ENCODE measurements at regions not wholly inside any gene's neighbourhood (a gene's known extent, or its start where the extent isn't known, plus 50 kb on each side); places are given as distances from the start of the nearest gene placed in this dataset.
"Not testable (repeated sequence)": the region's sequence is repeated elsewhere in the genome, so short reads cannot be mapped to it uniquely, and the experiment has no call there.

DNA sequence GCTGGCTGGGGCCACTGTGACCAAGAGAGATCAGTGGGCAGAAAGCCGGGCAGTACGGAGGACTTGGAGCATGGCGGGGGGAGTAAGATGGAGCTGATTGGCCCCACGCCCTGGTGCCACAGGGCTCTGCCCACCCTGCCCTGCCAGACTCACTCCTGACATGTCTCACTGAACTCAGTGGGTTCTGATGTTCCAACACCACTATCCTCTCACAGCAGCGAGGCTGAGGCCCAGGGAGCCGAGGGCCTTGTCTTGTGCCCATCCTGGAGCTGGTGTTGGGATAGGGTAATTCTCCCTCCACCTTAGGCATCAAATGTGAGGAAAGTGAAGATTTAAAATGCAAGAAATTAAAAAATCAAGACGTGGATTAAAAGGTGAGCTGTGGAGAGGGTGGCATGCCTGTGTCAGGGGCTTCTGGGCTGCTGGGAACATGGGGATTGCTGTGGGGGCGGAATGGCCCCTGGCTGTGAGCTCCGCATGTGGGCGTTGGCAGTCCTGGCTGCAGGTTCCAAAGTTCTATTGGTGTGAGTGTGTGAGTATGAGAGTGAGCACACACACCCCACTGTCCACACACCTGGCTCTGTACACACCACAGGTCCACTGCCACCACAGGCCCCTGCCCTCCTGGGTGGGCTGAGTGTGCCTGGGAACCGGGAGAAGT, 283.5 kb upstream of the HS6ST1 start:
- Histone ChIP-seq H3K9ac (ENCODE audit: low read length) (no peak overlapping the region), H3K4me1 (ENCODE audit: insufficient read depth, low read length) (no peaks in the 10 kb centered on the region), H3K9me3 (ENCODE audit: low read length) (no peaks in the 10 kb centered on the region), H3K4me3 (ENCODE audit: low read depth in 1 of 2, low read length in 2 of 2) (no peak overlapping the region), H3K27me3 (ENCODE audit: control insufficient read depth in 1 of 2, insufficient read depth in 2 of 2, low read length in 2 of 2) (no peaks in the 10 kb centered on the region), H3K27ac (ENCODE audit: low read depth, low read length) (no peak overlapping the region), H3K36me3 (ENCODE audit: insufficient read depth, low read length) (no peaks in the 10 kb centered on the region)

DNA sequence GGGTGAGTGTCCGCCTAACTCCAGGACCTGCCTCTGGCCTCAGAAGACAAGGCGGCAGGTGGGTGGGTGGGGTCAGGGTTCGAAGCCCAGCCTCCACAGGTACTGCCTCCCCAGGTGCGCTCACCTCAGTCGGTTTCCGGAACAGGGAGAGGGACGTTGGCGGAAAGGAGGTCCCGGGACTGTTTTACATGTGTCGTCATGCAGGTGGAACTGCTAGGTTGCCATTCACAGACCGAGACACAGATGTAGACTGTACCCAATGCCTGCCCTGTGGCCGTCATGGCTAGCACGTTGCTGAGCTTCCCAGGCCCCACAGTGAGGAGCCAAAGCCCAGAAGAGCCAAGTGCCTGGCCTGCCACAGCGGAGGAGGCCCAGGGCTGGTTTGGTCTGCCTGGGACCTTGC, 284.0 kb upstream of the HS6ST1 start:
- no peaks in the 10 kb centered on the region for H3K27me3 ChIP-seq (ENCODE audit: control insufficient read depth in 1 of 2, insufficient read depth in 2 of 2, low read length in 2 of 2)
- no peak overlapping the region for H3K27ac ChIP-seq (ENCODE audit: low read depth, low read length)
- H3K4me1 ChIP-seq (ENCODE audit: insufficient read depth, low read length): no peaks in the 10 kb centered on the region
- no peaks in the 10 kb centered on the region for H3K36me3 ChIP-seq (ENCODE audit: insufficient read depth, low read length)
- H3K9me3 ChIP-seq (ENCODE audit: low read length): no peaks in the 10 kb centered on the region
- H3K4me3 ChIP-seq (ENCODE audit: low read depth in 1 of 2, low read length in 2 of 2): no peak overlapping the region
- no peak overlapping the region for H3K9ac ChIP-seq (ENCODE audit: low read length)

DNA sequence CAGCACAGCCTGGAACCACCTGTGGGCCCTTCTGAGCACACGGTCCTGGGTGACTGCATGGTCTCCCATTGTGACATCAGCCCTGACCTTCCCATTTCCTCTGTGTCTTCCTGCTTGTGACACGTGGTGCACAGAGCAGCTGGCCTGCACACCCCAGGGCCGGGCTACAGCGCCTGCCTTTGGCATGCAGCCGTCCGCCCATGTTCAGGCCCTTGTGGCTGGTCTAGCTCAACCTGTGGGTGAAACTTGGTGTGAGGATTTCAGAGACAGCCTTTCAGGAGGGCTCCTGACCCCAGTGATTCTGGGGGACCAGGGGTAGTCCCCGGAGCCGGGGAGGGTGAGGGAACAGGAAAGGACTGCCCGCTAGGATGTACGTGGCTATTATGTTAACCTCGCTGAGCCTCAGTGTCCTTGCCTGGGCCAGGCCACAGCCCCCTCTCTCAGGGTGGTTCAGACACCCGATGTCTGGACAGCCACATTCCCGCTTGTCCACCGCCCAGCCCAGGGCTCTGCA, 284.8 kb upstream of the HS6ST1 start:
- no peaks in the 10 kb centered on the region for H3K9me3 ChIP-seq (ENCODE audit: low read length)
- no peaks in the 10 kb centered on the region for H3K4me1 ChIP-seq (ENCODE audit: insufficient read depth, low read length)
- no peaks in the 10 kb centered on the region for H3K27me3 ChIP-seq (ENCODE audit: control insufficient read depth in 1 of 2, insufficient read depth in 2 of 2, low read length in 2 of 2)
- H3K36me3 ChIP-seq (ENCODE audit: insufficient read depth, low read length): no peaks in the 10 kb centered on the region
- H3K27ac ChIP-seq (ENCODE audit: low read depth, low read length): no peak overlapping the region
- no peak overlapping the region for H3K9ac ChIP-seq (ENCODE audit: low read length)
- no peak overlapping the region for H3K4me3 ChIP-seq (ENCODE audit: low read depth in 1 of 2, low read length in 2 of 2)

DNA sequence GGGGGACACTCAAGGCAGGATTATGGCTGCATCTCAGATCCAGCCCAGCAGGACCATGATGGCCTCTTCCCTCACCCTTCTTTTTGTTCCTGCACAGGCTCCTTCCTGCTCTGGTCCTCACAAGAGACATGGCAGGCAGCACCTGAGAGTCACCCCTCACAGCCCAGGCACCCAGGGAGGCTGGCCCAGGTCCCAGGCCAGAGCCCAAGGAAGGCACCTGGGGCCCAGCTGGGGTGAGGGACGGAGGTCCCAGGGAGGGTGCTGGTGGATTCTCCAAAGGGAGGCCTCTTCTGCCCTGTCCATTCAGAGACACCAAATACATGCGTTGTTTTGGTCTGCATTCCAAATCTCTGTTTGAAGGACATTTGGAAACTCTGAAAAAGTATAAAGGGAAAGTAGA, 285.4 kb upstream of the HS6ST1 start:
- no peak overlapping the region for H3K27ac ChIP-seq (ENCODE audit: low read depth, low read length)
- no peaks in the 10 kb centered on the region for H3K4me1 ChIP-seq (ENCODE audit: insufficient read depth, low read length)
- H3K9me3 ChIP-seq (ENCODE audit: low read length): no peaks in the 10 kb centered on the region

DNA sequence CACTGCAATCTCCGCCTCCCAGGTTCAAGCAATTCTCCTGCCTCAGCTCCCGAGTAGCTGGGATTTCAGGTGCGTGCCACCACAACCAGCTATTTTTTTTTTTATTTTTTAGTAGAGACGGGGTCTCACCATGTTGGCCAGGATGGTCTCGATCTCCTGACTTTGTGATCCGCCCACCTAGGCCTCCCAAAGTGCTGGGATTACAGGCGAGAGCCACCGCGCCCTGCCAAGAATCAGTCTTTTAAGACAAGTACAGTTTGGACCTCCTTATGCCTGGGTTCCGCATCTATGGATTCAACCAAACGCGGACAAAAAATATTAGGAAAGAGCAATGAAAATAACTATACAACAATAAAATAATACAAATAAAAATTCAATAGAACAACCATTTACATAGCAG, 285.9 kb upstream of the HS6ST1 start:
- H3K4me3 ChIP-seq (ENCODE audit: low read depth in 1 of 2, low read length in 2 of 2); H3K9ac ChIP-seq (ENCODE audit: low read length); H3K4me1 ChIP-seq (ENCODE audit: insufficient read depth, low read length); H3K27me3 ChIP-seq (ENCODE audit: control insufficient read depth in 1 of 2, insufficient read depth in 2 of 2, low read length in 2 of 2); H3K9me3 ChIP-seq (ENCODE audit: low read length); H3K36me3 ChIP-seq (ENCODE audit: insufficient read depth, low read length); H3K27ac ChIP-seq (ENCODE audit: low read depth, low read length): not testable (repeated sequence)

More for the DNA sequence above, 285.4 kb upstream of the HS6ST1 start:
- H3K4me3 ChIP-seq (ENCODE audit: low read depth in 1 of 2, low read length in 2 of 2): no peak overlapping the region
- H3K36me3 ChIP-seq (ENCODE audit: insufficient read depth, low read length): no peaks in the 10 kb centered on the region
- H3K27me3 ChIP-seq (ENCODE audit: control insufficient read depth in 1 of 2, insufficient read depth in 2 of 2, low read length in 2 of 2): no peaks in the 10 kb centered on the region
- no peak overlapping the region for H3K9ac ChIP-seq (ENCODE audit: low read length)

DNA sequence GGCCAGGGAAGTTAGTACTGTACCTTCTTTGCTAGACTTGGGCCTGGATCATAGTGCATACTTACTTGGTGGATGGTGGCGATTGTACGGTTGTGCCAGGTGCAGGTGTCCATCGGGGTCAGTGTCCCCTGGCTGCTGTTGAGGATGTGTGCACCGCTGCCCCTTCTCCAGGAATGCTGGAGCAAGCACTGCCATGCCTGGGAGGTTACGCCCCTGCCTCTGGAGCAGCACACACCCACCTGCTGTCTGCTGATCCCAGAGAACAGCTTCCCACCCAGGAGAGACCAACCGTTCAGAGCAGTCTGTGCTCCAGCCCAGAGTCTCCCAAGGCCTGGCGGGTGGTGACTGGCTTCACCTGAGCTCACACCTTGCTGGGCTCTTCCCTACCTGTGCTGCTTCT, 286.8 kb upstream of the HS6ST1 start:
- no peak overlapping the region for H3K4me3 ChIP-seq (ENCODE audit: low read depth in 1 of 2, low read length in 2 of 2)
- no peaks in the 10 kb centered on the region for H3K27me3 ChIP-seq (ENCODE audit: control insufficient read depth in 1 of 2, insufficient read depth in 2 of 2, low read length in 2 of 2)
- H3K4me1 ChIP-seq (ENCODE audit: insufficient read depth, low read length): no peaks in the 10 kb centered on the region
- no peak overlapping the region for H3K9ac ChIP-seq (ENCODE audit: low read length)
- no peak overlapping the region for H3K27ac ChIP-seq (ENCODE audit: low read depth, low read length)
- no peaks in the 10 kb centered on the region for H3K9me3 ChIP-seq (ENCODE audit: low read length)
- H3K36me3 ChIP-seq (ENCODE audit: insufficient read depth, low read length): no peaks in the 10 kb centered on the region

DNA sequence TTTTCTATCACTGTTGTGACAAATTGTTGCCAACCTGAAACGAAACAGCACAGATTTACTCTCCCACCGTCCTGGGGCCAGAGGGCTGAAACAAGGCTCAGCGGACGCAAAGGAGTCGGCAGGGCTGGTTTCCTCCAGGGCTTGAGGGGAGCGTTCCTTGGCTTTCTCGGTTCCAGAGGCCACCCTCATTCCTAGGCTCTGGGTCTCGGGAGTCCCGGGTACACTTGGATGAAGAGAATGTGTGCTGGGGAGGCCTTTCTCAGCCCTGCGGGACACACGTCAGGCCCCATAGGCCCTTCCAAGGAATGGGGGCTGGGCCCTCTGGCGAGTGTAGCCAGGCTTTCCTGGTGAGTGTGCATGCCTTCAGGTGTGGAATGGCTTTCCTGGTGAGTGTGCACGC, 287.3 kb upstream of the HS6ST1 start:
- Histone ChIP-seq H3K27ac (ENCODE audit: low read depth, low read length) (no peak overlapping the region), H3K36me3 (ENCODE audit: insufficient read depth, low read length) (no peaks in the 10 kb centered on the region), H3K27me3 (ENCODE audit: control insufficient read depth in 1 of 2, insufficient read depth in 2 of 2, low read length in 2 of 2) (no peaks in the 10 kb centered on the region), H3K4me3 (ENCODE audit: low read depth in 1 of 2, low read length in 2 of 2) (no peak overlapping the region), H3K9me3 (ENCODE audit: low read length) (no peaks in the 10 kb centered on the region), H3K4me1 (ENCODE audit: insufficient read depth, low read length) (no peaks in the 10 kb centered on the region), H3K9ac (ENCODE audit: low read length) (no peak overlapping the region)

DNA sequence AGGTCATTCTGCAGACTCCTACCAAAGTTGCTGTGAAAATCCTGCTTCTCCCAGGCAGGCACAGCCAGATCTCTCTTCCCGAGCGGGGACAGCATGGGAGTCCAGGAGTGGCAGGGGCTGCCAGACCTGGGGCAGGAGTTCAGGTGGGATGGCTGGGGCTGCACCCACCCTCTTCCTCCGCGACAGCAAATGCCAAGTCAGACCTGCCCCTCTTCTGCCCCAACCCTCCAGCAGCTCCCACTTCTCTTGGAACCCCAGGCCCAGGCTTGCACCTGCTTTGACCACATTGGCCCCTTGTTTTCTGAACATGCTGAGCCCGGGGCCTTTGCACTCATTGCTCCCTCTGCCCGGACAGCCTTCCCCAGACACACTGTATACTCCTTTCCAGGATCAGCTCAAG, 288.2 kb upstream of the HS6ST1 start:
- no peak overlapping the region for H3K27ac ChIP-seq (ENCODE audit: low read depth, low read length)
- H3K27me3 ChIP-seq (ENCODE audit: control insufficient read depth in 1 of 2, insufficient read depth in 2 of 2, low read length in 2 of 2): no peaks in the 10 kb centered on the region
- H3K4me3 ChIP-seq (ENCODE audit: low read depth in 1 of 2, low read length in 2 of 2): no peak overlapping the region
- H3K9me3 ChIP-seq (ENCODE audit: low read length): no peaks in the 10 kb centered on the region
- H3K9ac ChIP-seq (ENCODE audit: low read length): no peak overlapping the region
- no peaks in the 10 kb centered on the region for H3K4me1 ChIP-seq (ENCODE audit: insufficient read depth, low read length)
- no peaks in the 10 kb centered on the region for H3K36me3 ChIP-seq (ENCODE audit: insufficient read depth, low read length)

DNA sequence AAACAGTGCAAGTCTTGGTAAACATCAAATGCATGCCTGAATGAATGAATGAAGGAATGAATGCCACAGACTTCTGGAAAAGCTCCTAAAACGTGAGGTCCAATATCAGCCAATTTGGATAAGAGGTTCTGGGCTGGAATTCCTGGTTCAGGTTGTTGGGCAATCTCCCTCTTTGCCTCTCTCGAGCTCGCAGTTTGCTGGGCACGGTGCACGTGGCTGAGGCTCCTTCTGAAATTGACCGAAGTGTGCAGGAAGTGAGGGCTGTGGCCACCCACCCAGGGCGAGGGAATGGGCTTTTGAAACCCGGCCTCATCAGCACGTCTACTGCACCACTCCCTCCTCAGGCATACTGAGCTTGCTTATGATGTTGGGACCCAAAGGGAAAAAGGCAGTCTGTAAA, 288.8 kb upstream of the HS6ST1 start:
- no peak overlapping the region for H3K4me3 ChIP-seq (ENCODE audit: low read depth in 1 of 2, low read length in 2 of 2)

DNA sequence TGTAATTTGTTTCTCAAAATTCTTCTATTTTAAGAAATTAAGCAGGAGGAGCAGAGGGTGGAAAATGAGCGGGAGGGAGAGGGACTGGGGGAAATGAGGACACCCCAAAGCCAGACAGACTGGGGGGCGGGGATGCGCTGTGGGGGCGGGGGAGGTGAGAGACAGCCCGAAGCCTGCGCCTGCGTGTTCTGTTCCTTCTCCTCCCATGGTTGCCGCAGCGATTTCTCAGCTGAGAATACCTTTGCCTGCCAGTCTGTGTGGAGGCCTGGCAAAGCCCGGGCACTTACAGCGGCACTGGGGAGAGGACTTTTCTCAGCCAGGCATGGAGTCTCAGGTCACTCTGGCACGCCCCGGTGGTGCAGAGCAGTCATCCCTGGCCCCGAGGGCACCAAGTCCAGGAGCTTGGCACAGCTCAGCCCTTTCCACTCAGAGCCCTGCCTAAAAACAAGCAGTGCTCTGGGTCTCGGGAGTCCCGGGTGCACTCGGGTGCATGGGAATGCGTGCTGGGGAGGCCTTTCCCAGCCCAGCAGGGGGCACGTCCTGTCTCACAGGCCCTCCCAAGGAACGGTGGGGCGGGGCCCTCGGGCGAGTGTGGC, 289.3 kb upstream of the HS6ST1 start:
- Histone ChIP-seq H3K36me3 (ENCODE audit: insufficient read depth, low read length) (no peaks in the 10 kb centered on the region), H3K9ac (ENCODE audit: low read length) (no peak overlapping the region), H3K27ac (ENCODE audit: low read depth, low read length) (no peak overlapping the region), H3K4me3 (ENCODE audit: low read depth in 1 of 2, low read length in 2 of 2) (peak overlapping the region in 1 of 2 donors; percentile 27), H3K9me3 (ENCODE audit: low read length) (no peaks in the 10 kb centered on the region), H3K27me3 (ENCODE audit: control insufficient read depth in 1 of 2, insufficient read depth in 2 of 2, low read length in 2 of 2) (no peaks in the 10 kb centered on the region), H3K4me1 (ENCODE audit: insufficient read depth, low read length) (no peaks in the 10 kb centered on the region)

More for the DNA sequence above, 288.8 kb upstream of the HS6ST1 start:
- Histone ChIP-seq H3K27ac (ENCODE audit: low read depth, low read length) (no peak overlapping the region), H3K9ac (ENCODE audit: low read length) (no peak overlapping the region), H3K4me1 (ENCODE audit: insufficient read depth, low read length) (no peaks in the 10 kb centered on the region), H3K27me3 (ENCODE audit: control insufficient read depth in 1 of 2, insufficient read depth in 2 of 2, low read length in 2 of 2) (no peaks in the 10 kb centered on the region), H3K36me3 (ENCODE audit: insufficient read depth, low read length) (no peaks in the 10 kb centered on the region), H3K9me3 (ENCODE audit: low read length) (no peaks in the 10 kb centered on the region)

DNA sequence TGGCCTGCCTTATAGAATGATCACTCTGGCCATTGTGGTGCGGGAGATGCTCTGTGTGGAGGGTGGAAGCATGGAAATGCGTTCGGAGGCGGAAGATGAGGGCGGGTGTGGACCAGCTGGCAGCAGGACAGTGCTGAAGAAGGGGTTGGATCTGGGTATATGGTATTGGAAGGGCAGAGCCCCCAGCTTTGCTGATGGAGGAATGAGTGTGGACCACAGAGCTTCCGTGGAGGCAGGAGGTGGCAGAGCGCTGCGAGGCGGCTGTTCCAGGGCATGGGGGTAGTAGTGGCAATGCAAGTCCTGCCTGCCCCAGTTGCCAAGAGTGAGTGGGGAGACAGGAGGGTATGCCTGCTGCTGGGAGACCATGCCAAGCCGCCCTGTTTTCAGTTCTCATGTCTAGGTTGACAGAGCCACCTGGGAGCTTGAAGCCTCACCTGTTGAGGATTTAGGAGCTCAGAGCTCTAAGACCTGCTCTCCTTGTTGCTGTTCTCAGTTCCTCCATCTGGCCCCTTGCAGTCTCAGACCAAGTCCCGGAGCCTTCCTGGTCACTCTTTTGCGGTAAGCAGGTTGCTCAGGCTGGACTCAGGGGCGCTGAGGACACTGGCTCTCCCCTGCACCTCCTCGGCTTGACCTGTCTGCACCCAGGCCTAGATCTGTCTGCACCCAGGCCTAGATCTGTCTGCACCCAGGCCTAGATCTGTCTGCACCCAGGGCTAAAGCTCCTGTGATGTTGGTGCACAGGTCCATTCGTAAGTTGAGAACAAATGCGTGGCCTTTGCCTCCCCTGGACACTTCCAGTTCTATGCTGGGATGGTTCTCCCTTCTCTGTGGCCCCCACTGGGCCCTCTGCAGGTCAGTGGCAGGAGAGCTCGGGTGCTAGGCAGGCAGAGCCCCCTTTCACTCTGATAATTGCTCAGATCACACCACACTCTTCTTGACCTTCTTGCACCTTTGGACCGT, 290.5 kb upstream of the HS6ST1 start:
- H3K9me3 ChIP-seq (ENCODE audit: low read length): no peaks in the 10 kb centered on the region
- no peaks in the 10 kb centered on the region for H3K27me3 ChIP-seq (ENCODE audit: control insufficient read depth in 1 of 2, insufficient read depth in 2 of 2, low read length in 2 of 2)
- no peak overlapping the region for H3K9ac ChIP-seq (ENCODE audit: low read length)
- no peak overlapping the region for H3K27ac ChIP-seq (ENCODE audit: low read depth, low read length)
- H3K4me1 ChIP-seq (ENCODE audit: insufficient read depth, low read length): no peaks in the 10 kb centered on the region
- H3K36me3 ChIP-seq (ENCODE audit: insufficient read depth, low read length): no peaks in the 10 kb centered on the region
- H3K4me3 ChIP-seq (ENCODE audit: low read depth in 1 of 2, low read length in 2 of 2): no peak overlapping the region

All from muscle layer of colon (tissue), 2 donors.